Endothelial cell of umbilical vein (primary cell): ENCODE measurements at regions not wholly inside any gene's neighbourhood (a gene's known extent, or its start where the extent isn't known, plus 50 kb on each side); places are given as distances from the start of the nearest gene placed in this dataset.

ENCODE experiments used
- CTCF ChIP-seq, 2 donors: IDR thresholded peaks; 1 replicate in 1 of 2; 2 replicates in 1 of 2; pipeline ENCODE4 v1.5.1; 2011; ENCODE audit warnings: low read length in 2 of 2, mild to moderate bottlenecking in 2 of 2, moderate library complexity in 2 of 2, control low read depth in 1 of 2, inconsistent platforms in 1 of 2, low read depth in 1 of 2; ENCODE audit not compliant: insufficient read depth in 1 of 2; ENCODE audit errors: extremely low read depth in 1 of 2
- EZH2 ChIP-seq: IDR thresholded peaks from 2 replicates; pipeline ENCODE4 v1.6.1; 2012; ENCODE audit warnings: borderline replicate concordance, low read depth, mild to moderate bottlenecking, moderate library complexity, low read length, inconsistent platforms; ENCODE audit not compliant: severe bottlenecking
- FOS ChIP-seq: IDR thresholded peaks from 2 replicates; pipeline ENCODE4 v1.6.1; 2011; ENCODE audit warnings: mild to moderate bottlenecking, low read length, moderate library complexity, borderline replicate concordance; ENCODE audit not compliant: insufficient read depth
- JUN ChIP-seq: IDR thresholded peaks from 2 replicates; pipeline ENCODE4 v1.6.1; 2011; ENCODE audit warnings: borderline replicate concordance, low read depth; ENCODE audit not compliant: insufficient read length, insufficient read depth
- POLR2A ChIP-seq: IDR thresholded peaks from 2 replicates; pipeline ENCODE4 v1.6.1; 2012; ENCODE audit warnings: low read depth, mild to moderate bottlenecking, control low read depth, low read length

GRCh38 chr17:59491353-59492090, 73.9 kb upstream of the DHX40 start:
- TF ChIP-seq POLR2A, result no peak
- no peak for TF ChIP-seq CTCF (IDR thresholded peaks at IDR 0.05; ENCODE audit: extremely low read depth in 1 of 2, insufficient read depth in 1 of 2, low read depth in 1 of 2, low read length in 2 of 2)
- no peak for TF ChIP-seq FOS
- TF ChIP-seq JUN, result no peak
- TF ChIP-seq EZH2, result no peak
